Neuronal stem cell (in vitro differentiated cells): ENCODE measurements at regions not wholly inside any gene's neighbourhood (a gene's known extent, or its start where the extent isn't known, plus 50 kb on each side); places are given as distances from the start of the nearest gene placed in this dataset.

ENCODE experiments used
- DNase-seq: peaks from one replicate; pipeline ENCODE4 v3.0.0-alpha.2; 2013; ENCODE audit warnings: low spot score
- H2AFZ ChIP-seq: one replicate; pipeline ENCODE4 v1.6.1; 2013; ENCODE audit warnings: mild to moderate bottlenecking, low read length, inconsistent platforms
- H2AK5ac ChIP-seq: 2 replicates; pipeline ENCODE4 v1.6.1; 2013; ENCODE audit warnings: low read depth, mild to moderate bottlenecking, inconsistent platforms, low read length, moderate library complexity, mixed read lengths
- H2BK120ac ChIP-seq: 2 replicates; pipeline ENCODE4 v1.6.1; 2013; ENCODE audit warnings: low read depth, mild to moderate bottlenecking, inconsistent platforms, low read length, moderate library complexity, mixed read lengths
- H2BK12ac ChIP-seq: one replicate; pipeline ENCODE4 v1.6.1; 2013; ENCODE audit warnings: low read length, inconsistent platforms
- H2BK15ac ChIP-seq: 2 replicates; pipeline ENCODE4 v1.6.1; 2013; ENCODE audit warnings: mild to moderate bottlenecking, low read length, inconsistent platforms, mixed read lengths
- H2BK5ac ChIP-seq: one replicate; pipeline ENCODE4 v1.6.1; 2013; ENCODE audit warnings: inconsistent platforms, mild to moderate bottlenecking, low read length, moderate library complexity
- H3K14ac ChIP-seq: one replicate; pipeline ENCODE4 v1.6.1; 2013; ENCODE audit warnings: low read length, inconsistent platforms
- H3K18ac ChIP-seq: 2 replicates; pipeline ENCODE4 v1.6.1; 2013; ENCODE audit warnings: low read length, inconsistent platforms
- H3K23ac ChIP-seq: 2 replicates; pipeline ENCODE4 v1.6.1; 2013; ENCODE audit warnings: low read depth, mild to moderate bottlenecking, mixed read lengths, low read length, inconsistent platforms; ENCODE audit not compliant: poor library complexity
- H3K27ac ChIP-seq: replicated peaks from 3 replicates; pipeline ENCODE4 v1.5.1; 2013; ENCODE audit warnings: low read length, inconsistent platforms
- H3K27me3 ChIP-seq, 3 experiments: 2 replicates each; pipeline ENCODE4 v1.6.1; 2013; ENCODE audit warnings: low read length in 3 of 3, mild to moderate bottlenecking in 2 of 3, inconsistent platforms in 1 of 3, low read depth in 1 of 3, mixed read lengths in 1 of 3, moderate library complexity in 1 of 3; ENCODE audit not compliant: control insufficient read depth in 3 of 3, insufficient read depth in 3 of 3
- H3K36me3 ChIP-seq, 2 donors: replicated peaks in 1 of 2; 2 replicates each; pipeline ENCODE4 v1.6.1; 2013; ENCODE audit warnings: low read length in 2 of 2; ENCODE audit not compliant: control insufficient read depth in 2 of 2, insufficient read depth in 2 of 2
- H3K4ac ChIP-seq: 2 replicates; pipeline ENCODE4 v1.6.1; 2013; ENCODE audit warnings: inconsistent platforms, mild to moderate bottlenecking, low read length, moderate library complexity
- H3K4me1 ChIP-seq, 2 donors: 1 replicate in 1 of 2; 2 replicates in 1 of 2; pipeline ENCODE4 v1.6.1; 2013; ENCODE audit warnings: low read length in 2 of 2, low read depth in 1 of 2; ENCODE audit not compliant: control insufficient read depth in 2 of 2, insufficient read depth in 1 of 2
- H3K4me2 ChIP-seq: one replicate; pipeline ENCODE4 v1.6.1; 2013; ENCODE audit warnings: mild to moderate bottlenecking, low read length, inconsistent platforms; ENCODE audit not compliant: insufficient read depth, poor library complexity, severe bottlenecking
- H3K4me3 ChIP-seq, 2 donors: 2 replicates each; pipeline ENCODE4 v1.5.1; 2013; ENCODE audit warnings: low read length in 2 of 2, mild to moderate bottlenecking in 2 of 2, inconsistent platforms in 1 of 2, moderate library complexity in 1 of 2
- H3K79me1 ChIP-seq: one replicate; pipeline ENCODE4 v1.6.1; 2013; ENCODE audit warnings: low read depth, mild to moderate bottlenecking, inconsistent platforms, low read length, moderate library complexity
- H3K9ac ChIP-seq: one replicate; pipeline ENCODE4 v1.6.1; 2013; ENCODE audit warnings: mild to moderate bottlenecking, low read depth, low read length, inconsistent platforms; ENCODE audit not compliant: poor library complexity
- H3K9me3 ChIP-seq, 2 donors: replicated peaks in 1 of 2; 2 replicates each; pipeline versions ENCODE3 to v1.6.1; 2013; ENCODE audit warnings: low read length in 2 of 2, mild to moderate bottlenecking in 2 of 2, inconsistent platforms in 1 of 2, low read depth in 1 of 2, mixed read lengths in 1 of 2, moderate library complexity in 1 of 2; ENCODE audit not compliant: control insufficient read depth in 2 of 2, insufficient read depth in 1 of 2
- H4K8ac ChIP-seq: one replicate; pipeline ENCODE4 v1.6.1; 2013; ENCODE audit warnings: low read depth, mild to moderate bottlenecking, inconsistent platforms, low read length, moderate library complexity
- H4K91ac ChIP-seq: one replicate; pipeline ENCODE4 v1.6.1; 2013; ENCODE audit warnings: low read length, low read depth, mild to moderate bottlenecking, inconsistent platforms; ENCODE audit not compliant: poor library complexity
- WGBS, 2 donors: extraction: QIAGEN DNeasy Blood & Tissue Kit; methylation state at CpG; one replicate each; pipeline ENCODE4 v1.1.7; 2013; ENCODE audit warnings: missing lambda C conversion rate in 2 of 2, mixed read lengths in 1 of 2; ENCODE audit not compliant: insufficient read length in 2 of 2, insufficient replicate concordance in 1 of 2; ENCODE audit errors: extremely low coverage in 2 of 2; 5-methylcytosine and 5-hydroxymethylcytosine counted together

DNA sequence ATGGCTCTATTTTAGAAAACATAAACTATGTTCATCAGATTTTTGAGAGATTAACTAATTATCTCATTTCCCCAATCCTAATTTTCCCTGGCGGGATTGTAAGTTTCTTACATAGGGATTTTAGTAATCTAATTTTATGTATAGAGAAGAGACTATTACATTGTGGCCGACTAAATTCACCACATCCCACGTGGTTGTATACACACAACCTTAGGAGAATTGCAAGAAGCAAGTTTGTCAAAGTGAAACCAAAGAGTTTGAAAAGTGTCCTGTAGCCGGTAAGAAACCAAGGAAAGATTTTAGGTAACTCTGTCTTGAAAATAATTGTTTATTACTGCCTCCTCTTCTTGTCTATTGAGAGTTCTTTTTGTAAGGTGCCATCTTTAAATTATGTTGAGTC lies 550.6 kb downstream of the LTN1 start:
- no peak overlapping the region for H2BK120ac ChIP-seq
- H3K9me3 ChIP-seq, result no peaks in the 10 kb centered on the region
- H3K4me1 ChIP-seq, result no peaks in the 10 kb centered on the region
- no peak overlapping the region for H2BK12ac ChIP-seq
- H3K14ac ChIP-seq, result no peak overlapping the region
- no peak for DNase-seq
- no peak overlapping the region for H2BK5ac ChIP-seq
- H2AFZ ChIP-seq, result no peak overlapping the region
- no peak overlapping the region for H4K91ac ChIP-seq
- no peak overlapping the region for H3K23ac ChIP-seq
- no CpG with 5 or more reads among the region's 4 CpGs for WGBS, 2 donors
- H3K27ac ChIP-seq, result no peak overlapping the region
- H3K18ac ChIP-seq, result no peak overlapping the region
- no peak overlapping the region for H3K4me2 ChIP-seq
- H2AK5ac ChIP-seq, result no peak overlapping the region
- no peak overlapping the region for H3K9ac ChIP-seq
- H3K4ac ChIP-seq, result no peak overlapping the region
- no peaks in the 10 kb centered on the region for H3K79me1 ChIP-seq
- no peaks in the 10 kb centered on the region for H3K36me3 ChIP-seq
- H4K8ac ChIP-seq, result no peak overlapping the region
- H2BK15ac ChIP-seq, result no peak overlapping the region
- no peak overlapping the region for H3K4me3 ChIP-seq
- no peaks in the 10 kb centered on the region for H3K27me3 ChIP-seq

DNA sequence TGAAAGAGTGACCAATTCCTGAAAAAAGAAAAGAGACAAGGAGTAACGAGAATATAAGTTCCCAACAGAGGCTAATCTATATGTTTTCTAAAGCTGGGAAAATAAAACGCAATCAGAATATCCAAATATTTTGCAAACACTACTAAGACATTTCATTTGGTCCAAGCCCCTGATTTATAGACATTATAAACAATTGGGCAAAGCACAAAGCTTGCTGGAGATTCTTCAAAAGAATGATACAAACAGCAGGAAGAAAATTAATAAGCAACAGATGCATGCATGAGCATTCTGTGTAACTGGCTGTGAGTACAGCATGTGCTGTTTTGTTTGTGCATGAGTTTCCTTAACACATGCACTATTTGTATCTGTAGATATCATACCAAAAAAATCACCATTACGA lies 552.9 kb downstream of the LTN1 start:
- H3K79me1 ChIP-seq, result no peaks in the 10 kb centered on the region
- H4K8ac ChIP-seq, result no peak overlapping the region
- H3K4me1 ChIP-seq, result no peaks in the 10 kb centered on the region
- H3K27ac ChIP-seq, result no peak overlapping the region
- no peak overlapping the region for H2AK5ac ChIP-seq
- H3K4me3 ChIP-seq, result no peak overlapping the region
- H2BK120ac ChIP-seq, result no peak overlapping the region
- H3K23ac ChIP-seq, result no peak overlapping the region
- no CpG with 5 or more reads among the region's 3 CpGs for WGBS, 2 donors
- no peak for DNase-seq
- no peak overlapping the region for H4K91ac ChIP-seq
- H3K27me3 ChIP-seq, result no peaks in the 10 kb centered on the region
- H2AFZ ChIP-seq, result no peak overlapping the region
- no peak overlapping the region for H3K4me2 ChIP-seq
- no peak overlapping the region for H3K14ac ChIP-seq
- H3K18ac ChIP-seq, result no peak overlapping the region
- H3K9ac ChIP-seq, result no peak overlapping the region
- H3K4ac ChIP-seq, result no peak overlapping the region
- H2BK5ac ChIP-seq, result no peak overlapping the region
- no peak overlapping the region for H2BK12ac ChIP-seq
- no peaks in the 10 kb centered on the region for H3K36me3 ChIP-seq
- H2BK15ac ChIP-seq, result no peak overlapping the region
- no peaks in the 10 kb centered on the region for H3K9me3 ChIP-seq

DNA sequence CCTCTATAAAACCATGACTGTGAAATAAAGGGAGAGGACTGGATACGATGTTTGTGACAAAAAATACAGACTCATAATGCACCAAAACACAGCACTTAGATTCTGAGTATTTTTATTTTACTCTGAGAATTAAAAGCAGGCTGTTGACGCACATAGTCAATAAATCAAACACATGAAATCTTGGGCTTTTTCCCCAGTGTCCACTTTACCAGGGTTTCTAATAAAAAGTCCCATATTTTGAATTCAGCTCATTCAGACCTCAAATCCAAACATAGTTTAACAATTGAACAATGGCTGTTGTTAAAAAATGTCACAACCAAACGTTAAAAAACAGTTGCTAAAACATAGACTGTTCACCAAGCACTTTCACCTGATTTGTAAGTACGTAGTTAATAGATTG lies 553.4 kb downstream of the LTN1 start:
- no peaks in the 10 kb centered on the region for H3K36me3 ChIP-seq
- H3K4me2 ChIP-seq, result no peak overlapping the region
- DNase-seq, result no peak
- H3K4me1 ChIP-seq, result no peaks in the 10 kb centered on the region
- no peaks in the 10 kb centered on the region for H3K27me3 ChIP-seq
- no peak overlapping the region for H3K9ac ChIP-seq
- no peak overlapping the region for H2BK5ac ChIP-seq
- H3K79me1 ChIP-seq, result no peaks in the 10 kb centered on the region
- no peak overlapping the region for H2BK15ac ChIP-seq
- no peak overlapping the region for H3K4me3 ChIP-seq
- no peak overlapping the region for H3K23ac ChIP-seq
- H2BK12ac ChIP-seq, result no peak overlapping the region
- WGBS, 2 donors, result no CpG with 5 or more reads among the region's 4 CpGs
- H2BK120ac ChIP-seq, result no peak overlapping the region
- no peak overlapping the region for H4K8ac ChIP-seq
- H3K18ac ChIP-seq, result no peak overlapping the region
- H3K14ac ChIP-seq, result no peak overlapping the region
- no peak overlapping the region for H4K91ac ChIP-seq
- H3K9me3 ChIP-seq, result no peaks in the 10 kb centered on the region
- H3K27ac ChIP-seq, result no peak overlapping the region
- no peak overlapping the region for H2AK5ac ChIP-seq
- H2AFZ ChIP-seq, result no peak overlapping the region
- no peak overlapping the region for H3K4ac ChIP-seq

DNA sequence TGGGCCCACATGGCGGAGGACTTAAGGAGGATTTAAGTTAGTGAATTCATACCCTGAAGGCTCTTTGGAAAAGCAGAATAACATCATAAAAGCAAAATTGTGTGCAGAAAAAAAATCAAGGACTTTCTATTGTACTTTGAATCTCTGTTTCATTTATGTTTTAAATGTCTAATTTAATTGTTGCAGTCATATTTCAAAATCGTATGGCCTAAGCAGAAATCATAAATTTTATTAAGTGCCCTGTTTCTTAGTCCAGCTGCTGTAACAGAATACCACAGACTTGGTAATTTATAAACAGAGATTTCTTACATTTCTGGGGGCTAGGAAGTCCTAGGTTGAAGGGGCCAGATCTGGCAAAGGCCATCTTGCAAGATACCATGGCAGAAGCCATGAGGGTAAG lies 555.6 kb downstream of the LTN1 start:
- Histone ChIP-seq H4K8ac (no peak overlapping the region), H2AK5ac (no peak overlapping the region), H3K27ac (no peak overlapping the region), H3K4me1 (no peaks in the 10 kb centered on the region), H3K27me3 (no peaks in the 10 kb centered on the region), H3K4me2 (no peak overlapping the region), H3K23ac (no peak overlapping the region), H2BK5ac (no peak overlapping the region), H3K79me1 (no peaks in the 10 kb centered on the region), H2BK12ac (no peak overlapping the region), H3K9ac (no peak overlapping the region), H2AFZ (no peak overlapping the region), H4K91ac (no peak overlapping the region), H3K4ac (no peak overlapping the region), H2BK120ac (no peak overlapping the region), H3K14ac (no peak overlapping the region), H3K4me3 (no peak overlapping the region), H3K9me3 (no peaks in the 10 kb centered on the region), H3K18ac (no peak overlapping the region), H2BK15ac (no peak overlapping the region), H3K36me3 (no peaks in the 10 kb centered on the region)
- no peak for DNase-seq
- no CpG with 5 or more reads among the region's 2 CpGs for WGBS, 2 donors
